BJ (cell line): ENCODE measurements at regions not wholly inside any gene's neighbourhood (a gene's known extent, or its start where the extent isn't known, plus 50 kb on each side); places are given as distances from the start of the nearest gene placed in this dataset.

Experiments
- CTCF ChIA-PET: fragments of 350-600 bp; formaldehyde crosslinking; extraction: SDS; loops from one replicate; lab custom pipeline; 2021; ENCODE audit warnings: antibody characterized with exemption, inconsistent platforms; lab: Yijun Ruan, JAX
- POLR2A ChIA-PET: fragments of 300-600 bp; sonication (Branson Sonifier 250); formaldehyde crosslinking; extraction: SDS; loops from one replicate; lab custom pipeline; 2021; ENCODE audit warnings: antibody characterized with exemption; lab: Charles Lee
- DNase-seq: peaks from one replicate; pipeline ENCODE4 v3.0.0-alpha.2; 2011; ENCODE audit warnings: low read depth
- H3K27me3 ChIP-seq: 2 replicates; pipeline ENCODE4 v1.6.0; 2011; ENCODE audit warnings: low read length; ENCODE audit not compliant: control insufficient read depth, insufficient read depth
- H3K36me3 ChIP-seq: 2 replicates; pipeline ENCODE4 v1.5.1; 2011; ENCODE audit warnings: low read length; ENCODE audit not compliant: control insufficient read depth, insufficient read depth
- H3K4me3 ChIP-seq: 2 replicates; pipeline ENCODE4 v1.5.1; 2011; ENCODE audit warnings: low read depth, mild to moderate bottlenecking, control low read depth, low read length
- TF ChIP-seq, protein P1 (sequence below): IDR thresholded peaks from 2 replicates; pipeline ENCODE4 v1.5.1; 2011; ENCODE audit warnings: low read depth, mild to moderate bottlenecking, control low read depth, inconsistent platforms, low read length, moderate library complexity; ENCODE audit not compliant: insufficient read depth

DNA sequence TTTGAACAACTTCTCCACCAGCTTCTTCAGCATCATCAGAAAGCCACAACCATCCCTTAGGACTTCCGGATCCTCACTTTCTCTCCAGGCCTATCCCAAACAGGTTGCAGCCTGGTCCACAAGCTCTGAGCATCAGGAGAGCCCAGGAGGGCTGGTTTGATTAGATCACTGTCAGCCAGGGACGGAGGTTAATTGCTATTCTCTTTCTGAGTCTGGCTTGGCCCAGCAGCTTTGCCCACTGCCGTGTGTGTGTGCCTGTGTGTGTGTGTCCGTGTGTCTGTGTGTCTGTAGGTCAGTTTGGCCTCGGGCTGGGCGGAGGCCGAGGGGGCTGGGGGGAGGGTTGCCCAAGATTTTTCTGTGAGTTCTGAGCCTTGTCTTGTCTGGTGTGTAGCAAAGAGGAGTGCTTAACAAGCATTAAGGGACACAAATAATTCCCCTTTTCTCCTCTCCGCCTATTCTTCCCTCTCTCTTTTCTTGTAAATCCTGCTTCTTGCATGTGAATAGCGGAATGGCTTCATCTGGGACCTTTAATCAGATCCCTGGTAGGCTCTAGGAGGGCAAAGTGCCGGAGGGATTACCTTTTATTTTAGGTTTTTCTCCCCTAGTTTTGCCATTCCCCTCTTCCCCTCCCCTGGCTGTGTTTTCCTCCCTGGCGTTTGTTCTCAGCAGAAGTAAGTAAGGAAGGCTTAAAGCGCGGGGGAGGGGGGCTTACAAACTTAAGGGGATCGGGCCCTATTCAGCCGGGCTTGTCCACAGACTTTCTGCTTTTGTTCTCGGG, 138.2 kb upstream of the LHX5 start:
- ChIA-PET CTCF (no interaction called here), POLR2A (no interaction called here)
- no peak for DNase-seq
- Histone ChIP-seq H3K36me3 (no peaks in the 10 kb centered on the region), H3K4me3 (no peak overlapping the region), H3K27me3 (peaks cover 17% of the 10 kb centered on the region)
- TF ChIP-seq, protein P1, sequence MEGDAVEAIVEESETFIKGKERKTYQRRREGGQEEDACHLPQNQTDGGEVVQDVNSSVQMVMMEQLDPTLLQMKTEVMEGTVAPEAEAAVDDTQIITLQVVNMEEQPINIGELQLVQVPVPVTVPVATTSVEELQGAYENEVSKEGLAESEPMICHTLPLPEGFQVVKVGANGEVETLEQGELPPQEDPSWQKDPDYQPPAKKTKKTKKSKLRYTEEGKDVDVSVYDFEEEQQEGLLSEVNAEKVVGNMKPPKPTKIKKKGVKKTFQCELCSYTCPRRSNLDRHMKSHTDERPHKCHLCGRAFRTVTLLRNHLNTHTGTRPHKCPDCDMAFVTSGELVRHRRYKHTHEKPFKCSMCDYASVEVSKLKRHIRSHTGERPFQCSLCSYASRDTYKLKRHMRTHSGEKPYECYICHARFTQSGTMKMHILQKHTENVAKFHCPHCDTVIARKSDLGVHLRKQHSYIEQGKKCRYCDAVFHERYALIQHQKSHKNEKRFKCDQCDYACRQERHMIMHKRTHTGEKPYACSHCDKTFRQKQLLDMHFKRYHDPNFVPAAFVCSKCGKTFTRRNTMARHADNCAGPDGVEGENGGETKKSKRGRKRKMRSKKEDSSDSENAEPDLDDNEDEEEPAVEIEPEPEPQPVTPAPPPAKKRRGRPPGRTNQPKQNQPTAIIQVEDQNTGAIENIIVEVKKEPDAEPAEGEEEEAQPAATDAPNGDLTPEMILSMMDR = no peak

DNA sequence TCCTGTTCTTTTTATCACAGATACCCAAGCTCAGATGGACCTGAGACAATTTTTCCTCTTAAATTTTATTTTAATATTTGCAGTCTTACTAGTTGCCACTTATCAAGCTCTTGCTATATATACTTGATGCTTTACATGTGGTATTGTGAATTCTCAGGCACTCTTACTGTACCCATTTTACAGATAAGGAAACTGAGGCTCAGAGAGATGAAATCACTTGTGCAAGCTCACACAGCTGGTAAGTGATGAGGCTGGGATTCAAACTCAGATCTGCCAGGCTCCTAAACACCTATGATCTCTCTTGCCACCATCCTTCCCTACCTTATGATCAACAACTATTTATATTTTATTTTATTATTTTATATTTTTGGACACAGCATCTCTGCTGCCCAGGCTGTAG, 133.0 kb upstream of the LHX5 start:
- TF ChIP-seq, protein P1 = no peak
- H3K27me3 ChIP-seq = peaks cover 2% of the 10 kb centered on the region; the same call in 1 of the 2 replicates
- no peak overlapping the region for H3K4me3 ChIP-seq
- H3K36me3 ChIP-seq = no peaks in the 10 kb centered on the region
- ChIA-PET CTCF (no interaction called here), POLR2A (no interaction called here)
- DNase-seq = no peak

DNA sequence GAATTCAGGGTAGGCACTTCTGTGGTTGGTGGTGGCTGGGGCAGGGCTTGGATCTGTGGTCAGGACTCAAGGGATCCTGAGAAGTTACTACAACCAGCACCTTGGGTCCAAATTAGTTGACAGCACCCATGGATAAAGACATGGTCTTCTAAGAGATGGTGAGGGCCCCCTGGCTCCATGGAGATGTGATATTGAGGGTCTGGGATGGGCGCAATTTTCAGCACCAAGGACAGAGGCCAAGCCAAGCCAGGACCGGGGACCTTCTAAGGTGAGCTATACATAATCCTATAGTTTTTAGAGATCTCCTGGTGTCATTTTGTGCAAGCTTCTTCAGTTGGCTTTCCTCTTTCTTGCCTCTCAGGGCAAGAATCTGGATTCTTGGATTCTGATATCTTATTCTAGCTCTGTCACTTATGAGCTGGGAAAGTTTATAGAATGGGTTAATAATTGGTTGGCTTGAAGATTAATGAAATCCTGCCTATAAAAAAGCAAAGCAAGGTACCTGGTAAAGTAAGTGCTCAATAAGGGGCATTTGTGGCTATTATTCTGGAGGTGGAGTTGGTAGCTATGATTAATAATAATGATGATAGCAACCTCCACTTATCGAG, 130.1 kb upstream of the LHX5 start:
- DNase-seq = no peak
- ChIA-PET CTCF (interaction anchor here (0.6 kb wide), 1 partner anchor 89 kb away, joined by 3 read pairs; no protein-coding TSS in a partner anchor), POLR2A (no interaction called here)

DNA sequence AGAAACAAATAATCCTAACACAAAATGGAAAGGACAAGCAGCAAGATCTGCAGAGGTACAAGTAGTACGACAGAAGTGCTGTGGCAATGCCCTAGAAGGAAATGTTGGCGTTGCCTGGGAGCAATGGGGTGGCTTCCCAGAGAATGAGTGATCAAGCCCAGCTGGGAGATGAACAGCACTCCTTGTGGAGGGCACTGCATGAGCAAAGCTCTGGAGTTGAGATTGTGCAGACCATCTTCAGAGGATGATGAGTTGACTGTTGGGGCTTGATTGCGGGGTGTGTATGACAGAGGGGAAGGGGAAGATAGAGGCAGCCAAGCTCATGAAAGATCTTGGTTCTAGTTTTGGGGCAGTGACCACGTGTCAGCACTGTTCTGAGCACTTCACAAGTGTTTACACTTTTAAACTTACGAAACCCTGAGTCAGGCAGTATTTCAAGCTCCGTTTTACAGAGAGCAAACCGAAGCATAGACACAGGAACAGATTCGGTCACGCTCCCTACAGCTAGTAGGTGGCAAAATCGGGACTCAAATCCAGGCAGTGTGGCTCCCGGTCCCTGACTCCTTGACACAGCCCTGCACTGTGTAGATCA, 127.2 kb upstream of the LHX5 start:
- TF ChIP-seq, protein P1 = no peak
- H3K27me3 ChIP-seq = no peaks in the 10 kb centered on the region
- CTCF ChIA-PET = no interaction called here
- no peaks in the 10 kb centered on the region for H3K36me3 ChIP-seq
- POLR2A ChIA-PET = no interaction called here
- DNase-seq = no peak
- H3K4me3 ChIP-seq = no peak overlapping the region

More for the DNA sequence above, 130.1 kb upstream of the LHX5 start:
- H3K27me3 ChIP-seq = no peaks in the 10 kb centered on the region
- H3K4me3 ChIP-seq = no peak overlapping the region
- TF ChIP-seq, protein P1 = no peak
- no peaks in the 10 kb centered on the region for H3K36me3 ChIP-seq

DNA sequence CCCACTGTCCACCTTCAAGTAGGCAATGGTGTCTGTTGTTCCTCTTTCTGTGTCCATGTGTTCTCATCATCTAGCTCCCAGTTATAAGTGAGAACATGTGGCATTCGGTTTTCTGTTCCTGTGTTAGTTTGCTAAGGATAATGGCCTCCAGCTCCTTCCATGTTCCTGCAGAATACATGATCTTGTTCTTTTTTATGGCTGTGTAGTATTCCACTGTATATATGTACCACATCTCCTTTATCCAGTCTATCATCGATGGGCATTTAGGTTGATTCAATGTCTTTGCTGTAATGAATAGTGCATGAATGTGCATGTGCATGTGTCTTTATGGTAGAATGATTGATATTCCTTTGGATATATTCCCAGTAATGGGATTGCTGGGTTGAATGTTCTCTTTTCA, 123.3 kb upstream of the LHX5 start:
- TF ChIP-seq, protein P1 = no peak
- no peak for DNase-seq
- ChIA-PET POLR2A (no interaction called here), CTCF (no interaction called here)
- H3K4me3 ChIP-seq = no peak overlapping the region
- no peaks in the 10 kb centered on the region for H3K27me3 ChIP-seq
- no peaks in the 10 kb centered on the region for H3K36me3 ChIP-seq
